GM18909 (cell line): ENCODE measurements at regions not wholly inside any gene's neighbourhood (a gene's known extent, or its start where the extent isn't known, plus 50 kb on each side); places are given as distances from the start of the nearest gene placed in this dataset.
A peak's percentile ranks its signal among the peaks of the same experiment; 100 is the strongest.

Experiments used
- ATAC-seq: cut with Tn5 transposase; IDR thresholded peaks from one replicate; pipeline ENCODE4 v1.9.1; 2021; ENCODE audit warnings: mild to moderate bottlenecking; ENCODE audit not compliant: unreplicated experiment, poor library complexity

GRCh38 chr12:124461851-124462623 lies 105.4 kb downstream of the NCOR2 start:
- ATAC-seq, result no peak

- no peak for ATAC-seq
These were observed 106.2 kb downstream of the NCOR2 start for GRCh38 chr12:124461241-124461673.

GRCh38 chr12:124460771-124461170 lies 106.6 kb downstream of the NCOR2 start:
- no peak for ATAC-seq

- no peak for ATAC-seq
These were observed 107.4 kb downstream of the NCOR2 start for GRCh38 chr12:124459852-124460645.

GRCh38 chr12:124458992-124459851 lies 108.2 kb downstream of the NCOR2 start:
- ATAC-seq, result no peak

GRCh38 chr12:124458220-124458991 lies 109.0 kb downstream of the NCOR2 start:
- no peak for ATAC-seq

GRCh38 chr12:124457287-124458219 lies 109.9 kb downstream of the NCOR2 start:
- no peak for ATAC-seq

GRCh38 chr12:124456652-124457152 lies 110.7 kb downstream of the NCOR2 start:
- peak; percentile 19 for ATAC-seq

- no peak for ATAC-seq
These were observed 111.2 kb downstream of the NCOR2 start for GRCh38 chr12:124456133-124456651.

- no peak for ATAC-seq
These were observed 112.1 kb downstream of the NCOR2 start for GRCh38 chr12:124455336-124455735.

- no peak for ATAC-seq
These were observed 112.7 kb downstream of the NCOR2 start for GRCh38 chr12:124454735-124455134.

GRCh38 chr12:124454352-124454725 lies 113.1 kb downstream of the NCOR2 start:
- ATAC-seq, result no peak

- ATAC-seq, result peak; percentile 78
These were observed 113.7 kb downstream of the NCOR2 start for GRCh38 chr12:124453419-124454351.

- ATAC-seq, result peak; percentile 0
These were observed 114.7 kb downstream of the NCOR2 start for GRCh38 chr12:124452576-124453331.

GRCh38 chr12:124451637-124452243 lies 115.7 kb downstream of the NCOR2 start:
- ATAC-seq, result no peak

GRCh38 chr12:124451016-124451415 lies 116.4 kb downstream of the NCOR2 start:
- ATAC-seq, result no peak
